ENCODE measurements at regions not wholly inside any gene's neighbourhood (a gene's known extent, or its start where the extent isn't known, plus 50 kb on each side); places are given as distances from the start of the nearest gene placed in this dataset.

DNA sequence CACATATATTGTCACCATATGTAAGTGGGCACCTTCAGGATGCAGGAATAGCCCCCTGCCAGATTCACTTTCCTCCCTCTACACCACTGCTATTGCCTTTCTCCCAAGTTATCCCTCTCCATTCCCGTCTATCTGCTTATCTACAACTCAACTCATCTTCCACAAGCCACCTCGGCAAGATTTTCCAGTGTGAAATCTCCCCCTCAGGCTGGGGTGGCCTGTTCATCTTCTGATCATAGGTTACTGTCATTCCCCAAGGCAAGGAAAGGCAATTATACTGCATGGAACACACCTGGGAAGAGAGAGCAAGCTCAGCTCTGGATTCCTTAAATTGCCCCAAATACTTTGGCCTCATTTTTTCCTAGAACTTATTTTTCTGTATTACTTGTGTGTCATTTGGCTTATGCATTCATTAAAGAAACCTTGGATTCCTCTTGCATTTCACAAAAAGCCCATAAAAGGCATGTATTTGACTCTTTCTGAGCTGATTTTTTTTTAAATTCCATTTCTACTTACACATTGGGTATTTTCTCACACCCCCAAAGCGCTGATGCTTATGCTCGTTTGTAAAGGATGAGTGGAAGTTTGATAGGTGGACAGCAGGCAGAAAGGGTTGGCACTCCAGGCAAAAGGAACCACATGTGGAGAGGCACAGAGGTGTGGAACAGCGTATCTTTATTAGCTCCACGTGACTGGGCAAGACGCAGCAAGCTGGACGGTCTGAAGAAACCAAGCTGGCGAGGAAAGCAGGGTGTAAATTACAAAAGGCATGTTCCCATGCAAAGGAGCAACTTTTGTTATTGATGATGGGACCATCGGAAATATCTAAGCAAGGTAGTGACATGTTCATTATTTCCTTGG is 169.7 kb upstream of the RAB4A start:
- TF ChIP-seq, protein P1, sequence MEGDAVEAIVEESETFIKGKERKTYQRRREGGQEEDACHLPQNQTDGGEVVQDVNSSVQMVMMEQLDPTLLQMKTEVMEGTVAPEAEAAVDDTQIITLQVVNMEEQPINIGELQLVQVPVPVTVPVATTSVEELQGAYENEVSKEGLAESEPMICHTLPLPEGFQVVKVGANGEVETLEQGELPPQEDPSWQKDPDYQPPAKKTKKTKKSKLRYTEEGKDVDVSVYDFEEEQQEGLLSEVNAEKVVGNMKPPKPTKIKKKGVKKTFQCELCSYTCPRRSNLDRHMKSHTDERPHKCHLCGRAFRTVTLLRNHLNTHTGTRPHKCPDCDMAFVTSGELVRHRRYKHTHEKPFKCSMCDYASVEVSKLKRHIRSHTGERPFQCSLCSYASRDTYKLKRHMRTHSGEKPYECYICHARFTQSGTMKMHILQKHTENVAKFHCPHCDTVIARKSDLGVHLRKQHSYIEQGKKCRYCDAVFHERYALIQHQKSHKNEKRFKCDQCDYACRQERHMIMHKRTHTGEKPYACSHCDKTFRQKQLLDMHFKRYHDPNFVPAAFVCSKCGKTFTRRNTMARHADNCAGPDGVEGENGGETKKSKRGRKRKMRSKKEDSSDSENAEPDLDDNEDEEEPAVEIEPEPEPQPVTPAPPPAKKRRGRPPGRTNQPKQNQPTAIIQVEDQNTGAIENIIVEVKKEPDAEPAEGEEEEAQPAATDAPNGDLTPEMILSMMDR (conservative IDR thresholded peaks at IDR 0.05), result no peak
- H3K36me3 Mint-ChIP-seq (ENCODE audit: low read depth), result no peaks in the 10 kb centered on the region
- H3K27me3 Mint-ChIP-seq (ENCODE audit: low read depth), result peaks cover 10% of the 10 kb centered on the region
- no peaks in the 10 kb centered on the region for H3K9me3 Mint-ChIP-seq
- no peak overlapping the region for H3K4me3 Mint-ChIP-seq
- no peak overlapping the region for H3K27ac Mint-ChIP-seq (ENCODE audit: unreplicated experiment)
- peaks cover 3% of the 10 kb centered on the region for H3K4me1 Mint-ChIP-seq
- DNase-seq (ENCODE audit: low read depth, low spot score), result no peak

DNA sequence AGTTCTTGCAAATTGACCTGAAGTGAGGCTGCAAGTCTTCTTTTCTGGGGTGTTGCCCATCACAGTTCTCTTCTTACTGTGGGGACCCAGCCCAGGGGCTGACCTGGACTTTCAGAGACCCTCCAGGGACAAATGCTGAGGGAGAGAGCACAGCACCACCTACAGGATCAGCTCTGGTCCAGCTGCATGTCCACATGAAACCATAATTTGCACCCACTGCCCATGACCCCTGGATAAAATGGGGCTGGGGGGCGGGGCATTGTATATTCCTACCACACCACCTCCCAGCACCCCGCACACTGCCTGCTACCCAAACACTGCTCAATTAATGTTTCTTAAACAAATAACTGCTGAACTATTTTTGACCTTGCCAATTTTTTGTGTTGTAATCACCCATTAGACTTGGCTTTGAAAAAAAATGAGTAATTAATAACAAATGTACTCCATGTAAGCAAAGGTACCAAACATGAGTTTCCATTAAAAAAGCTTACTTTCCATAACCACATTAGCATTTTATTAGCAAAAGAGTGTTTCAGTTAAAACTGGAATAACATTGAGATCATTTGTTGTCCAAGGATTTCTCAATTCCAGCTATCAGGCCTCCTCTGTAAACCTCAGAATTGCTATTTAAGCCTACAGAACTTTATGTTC is 168.0 kb upstream of the RAB4A start:
- DNase-seq (ENCODE audit: low read depth, low spot score), result no peak
- Mint-ChIP-seq H3K27ac (ENCODE audit: unreplicated experiment) (no peak overlapping the region), H3K4me3 (no peak overlapping the region), H3K27me3 (ENCODE audit: low read depth) (peaks cover 10% of the 10 kb centered on the region), H3K9me3 (no peaks in the 10 kb centered on the region), H3K4me1 (no peaks in the 10 kb centered on the region), H3K36me3 (ENCODE audit: low read depth) (no peaks in the 10 kb centered on the region)
- TF ChIP-seq, protein P1 (conservative IDR thresholded peaks at IDR 0.05), result peak; percentile 14

DNA sequence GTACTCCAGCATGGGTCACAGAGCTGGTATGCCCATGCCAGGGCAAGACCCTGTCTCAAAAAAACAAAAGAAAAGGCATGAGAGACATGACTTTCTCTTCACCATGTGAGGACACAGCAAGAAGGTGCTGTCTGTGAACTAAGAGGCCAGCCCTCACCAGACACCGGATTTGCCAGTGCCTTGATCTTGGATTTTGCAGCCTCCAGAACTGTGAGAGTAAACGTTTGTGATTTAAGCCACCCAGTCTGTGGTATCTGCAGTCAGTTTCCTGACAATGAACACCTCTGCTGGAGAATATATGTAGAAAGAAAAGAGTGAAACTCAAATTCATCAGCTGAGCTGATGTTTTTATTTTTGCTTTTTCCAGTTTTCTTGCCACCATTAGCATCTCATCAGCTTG is 166.3 kb upstream of the RAB4A start:
- no peaks in the 10 kb centered on the region for H3K9me3 Mint-ChIP-seq
- H3K36me3 Mint-ChIP-seq (ENCODE audit: low read depth), result no peaks in the 10 kb centered on the region
- TF ChIP-seq, protein P1 (conservative IDR thresholded peaks at IDR 0.05), result no peak
- no peak overlapping the region for H3K27ac Mint-ChIP-seq (ENCODE audit: unreplicated experiment)
- no peak overlapping the region for H3K4me3 Mint-ChIP-seq
- no peak for DNase-seq (ENCODE audit: low read depth, low spot score)
- H3K27me3 Mint-ChIP-seq (ENCODE audit: low read depth), result peaks cover 10% of the 10 kb centered on the region
- H3K4me1 Mint-ChIP-seq, result peaks cover 13% of the 10 kb centered on the region

DNA sequence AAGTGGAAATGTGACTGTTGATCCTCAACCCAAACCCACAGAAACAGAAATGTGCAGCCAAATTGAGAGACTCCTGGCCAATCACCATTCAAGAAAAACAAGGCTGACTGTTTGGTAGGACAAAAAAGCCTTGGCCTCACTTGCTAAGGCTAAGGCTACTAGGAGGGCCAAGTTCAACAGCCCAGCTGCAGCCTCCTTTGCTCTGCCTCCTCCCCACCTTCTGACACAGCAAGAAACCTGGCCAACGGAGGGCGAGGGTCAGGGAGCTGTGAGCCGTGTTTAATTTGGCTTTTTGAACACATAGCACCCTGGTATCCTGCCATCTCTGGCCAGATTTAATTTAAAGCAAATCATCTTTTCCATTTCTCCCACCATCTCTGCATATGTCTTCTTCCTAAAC is 165.8 kb upstream of the RAB4A start:
- peaks cover 13% of the 10 kb centered on the region for H3K4me1 Mint-ChIP-seq
- H3K27me3 Mint-ChIP-seq (ENCODE audit: low read depth), result peaks cover 10% of the 10 kb centered on the region
- H3K27ac Mint-ChIP-seq (ENCODE audit: unreplicated experiment), result no peak overlapping the region
- H3K36me3 Mint-ChIP-seq (ENCODE audit: low read depth), result no peaks in the 10 kb centered on the region
- H3K4me3 Mint-ChIP-seq, result no peak overlapping the region
- no peaks in the 10 kb centered on the region for H3K9me3 Mint-ChIP-seq
- TF ChIP-seq, protein P1 (conservative IDR thresholded peaks at IDR 0.05), result no peak
- no peak for DNase-seq (ENCODE audit: low read depth, low spot score)

DNA sequence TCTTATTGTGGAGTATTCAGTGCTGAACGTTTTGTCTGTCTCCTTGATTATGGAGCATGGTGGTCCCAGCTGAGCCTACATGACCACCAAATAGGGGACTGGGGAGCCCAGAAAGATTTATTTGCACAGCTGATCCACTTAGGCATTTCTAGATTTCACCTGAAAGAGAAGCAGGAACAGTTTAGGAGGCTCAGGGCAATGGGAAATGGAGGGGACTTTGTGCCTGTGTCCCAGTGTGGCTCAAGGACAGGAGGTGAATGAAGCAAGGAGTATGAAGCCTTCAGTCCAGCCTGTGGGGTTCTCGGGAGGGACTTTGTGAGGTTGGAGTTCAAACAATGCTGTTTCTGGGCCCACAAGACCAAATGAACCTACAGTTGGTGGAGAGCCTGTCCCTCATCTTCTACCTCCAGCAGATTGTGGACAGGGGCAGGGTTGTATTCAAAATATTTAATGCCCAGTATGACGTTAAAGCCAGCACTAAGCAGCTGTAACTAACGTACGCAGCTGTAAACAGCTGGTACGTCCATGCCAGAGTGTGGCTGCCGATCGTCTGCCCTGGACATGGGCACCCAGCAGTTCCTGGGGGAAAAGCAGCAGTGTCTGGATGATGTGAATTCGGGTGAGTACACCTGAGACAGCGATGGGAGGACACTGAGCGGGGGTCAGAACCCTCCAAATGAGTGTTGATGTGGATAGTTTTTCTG is 164.9 kb upstream of the RAB4A start:
- Mint-ChIP-seq H3K4me3 (no peak overlapping the region), H3K27ac (ENCODE audit: unreplicated experiment) (no peak overlapping the region), H3K4me1 (peaks cover 13% of the 10 kb centered on the region), H3K9me3 (no peaks in the 10 kb centered on the region), H3K36me3 (ENCODE audit: low read depth) (no peaks in the 10 kb centered on the region), H3K27me3 (ENCODE audit: low read depth) (peaks cover 10% of the 10 kb centered on the region)
- TF ChIP-seq, protein P1 (conservative IDR thresholded peaks at IDR 0.05), result no peak
- DNase-seq (ENCODE audit: low read depth, low spot score), result no peak

Data from neural crest cell (in vitro differentiated cells).